SK-N-MC (cell line): ENCODE measurements at regions not wholly inside any gene's neighbourhood (a gene's known extent, or its start where the extent isn't known, plus 50 kb on each side); places are given as distances from the start of the nearest gene placed in this dataset.

Experiments
- DNase-seq: peaks from one replicate; pipeline ENCODE4 v3.0.0-alpha.2; 2011; ENCODE audit warnings: low read depth, low spot score
- H3K27ac ChIP-seq: fragments of 200-600 bp; sonication (generic); 2 replicates; pipeline ENCODE4 v1.5.1; 2016; ENCODE audit warnings: mixed run types
- H3K36me3 ChIP-seq: fragments of 200-600 bp; sonication (generic); 2 replicates; pipeline ENCODE4 v1.6.1; 2017; ENCODE audit warnings: antibody characterized with exemption, low read length, mixed read lengths; ENCODE audit not compliant: insufficient read depth
- H3K4me3 ChIP-seq: fragments of 200-600 bp; sonication (generic); 2 replicates; pipeline ENCODE4 v1.5.1; 2016
- H3K9ac ChIP-seq: fragments of 200-600 bp; sonication (generic); 2 replicates; pipeline ENCODE4 v1.8.0; 2017; ENCODE audit warnings: mixed run types, mixed read lengths; ENCODE audit not compliant: insufficient read length
- H3K9me3 ChIP-seq: fragments of 200-600 bp; sonication (generic); 2 replicates; pipeline ENCODE4 v1.6.1; 2017; ENCODE audit warnings: low read depth, mild to moderate bottlenecking, antibody characterized with exemption, low read length, moderate library complexity, mixed read lengths
- EZH2 ChIP-seq: fragments of 200-600 bp; sonication (generic); IDR thresholded peaks from one replicate; pipeline ENCODE4 v1.6.1; 2017; ENCODE audit warnings: antibody characterized with exemption
- FOXP2 ChIP-seq: optimal IDR thresholded peaks from 2 replicates; pipeline ENCODE3; 2011; ENCODE audit warnings: mild to moderate bottlenecking, moderate library complexity; ENCODE audit not compliant: insufficient read depth; ENCODE audit errors: extremely low read length, control extremely low read depth
- POLR2AphosphoS5 ChIP-seq: IDR thresholded peaks from 2 replicates; pipeline ENCODE4 v1.6.1; 2012; ENCODE audit warnings: mild to moderate bottlenecking, low read depth, low read length, borderline replicate concordance

DNA sequence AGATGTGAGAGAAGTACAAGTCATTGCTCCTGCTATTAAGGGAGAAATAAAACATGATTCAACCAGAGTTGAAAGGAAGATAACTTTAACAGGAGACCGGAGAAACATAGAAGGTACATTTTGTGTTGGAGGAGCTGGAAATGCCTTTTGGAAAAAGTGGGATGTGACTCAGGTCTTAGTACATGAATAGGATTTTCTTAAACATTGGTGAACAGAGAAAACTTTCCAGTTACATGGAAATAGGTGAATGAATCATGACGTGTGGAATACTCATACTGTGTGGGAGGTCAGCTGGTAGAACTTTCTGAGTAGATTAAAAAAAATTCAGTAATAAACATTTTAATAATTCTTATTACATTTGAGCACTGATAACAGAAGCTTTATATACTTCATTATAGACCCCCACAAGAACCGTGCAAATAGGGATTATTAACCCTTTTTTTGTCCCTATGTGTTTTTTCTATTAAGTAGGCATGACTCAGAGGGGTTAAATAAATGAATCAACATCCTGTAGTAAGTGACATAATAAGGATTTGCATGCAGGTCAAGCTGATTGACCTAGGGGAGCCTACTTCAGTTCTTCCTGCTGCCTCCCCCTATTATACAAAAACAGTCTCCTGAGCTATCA lies 710.5 kb downstream of the NOVA1 start:
- H3K4me3 ChIP-seq, result no peak overlapping the region
- no peak overlapping the region for H3K9ac ChIP-seq
- DNase-seq, result no peak
- no peaks in the 10 kb centered on the region for H3K9me3 ChIP-seq
- H3K27ac ChIP-seq, result no peak overlapping the region
- no peaks in the 10 kb centered on the region for H3K36me3 ChIP-seq
- TF ChIP-seq FOXP2 (no peak), EZH2 (no peak)

DNA sequence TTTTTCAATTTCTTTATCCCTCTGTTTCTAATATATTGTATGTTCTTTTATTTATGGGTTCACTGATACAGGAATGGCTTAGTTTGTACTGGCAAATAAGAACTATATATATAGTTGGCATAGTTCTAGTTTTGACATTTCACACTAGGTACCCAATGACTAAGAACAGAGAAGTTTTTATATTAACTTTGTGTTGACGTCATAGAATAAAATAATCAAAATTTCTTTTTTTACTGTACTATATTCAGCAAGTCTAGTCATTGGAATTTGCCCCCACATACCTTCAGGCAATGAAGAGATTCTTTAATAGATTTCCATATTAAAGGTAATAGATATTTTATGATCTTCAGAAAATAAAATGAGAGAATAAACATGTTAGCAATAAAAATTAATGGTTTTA lies 713.2 kb downstream of the NOVA1 start:
- Histone ChIP-seq H3K9ac (no peak overlapping the region), H3K36me3 (no peaks in the 10 kb centered on the region), H3K4me3 (no peak overlapping the region), H3K9me3 (no peaks in the 10 kb centered on the region), H3K27ac (no peak overlapping the region)
- no peak for DNase-seq
- TF ChIP-seq EZH2 (no peak), POLR2AphosphoS5 (no peak), FOXP2 (no peak)

DNA sequence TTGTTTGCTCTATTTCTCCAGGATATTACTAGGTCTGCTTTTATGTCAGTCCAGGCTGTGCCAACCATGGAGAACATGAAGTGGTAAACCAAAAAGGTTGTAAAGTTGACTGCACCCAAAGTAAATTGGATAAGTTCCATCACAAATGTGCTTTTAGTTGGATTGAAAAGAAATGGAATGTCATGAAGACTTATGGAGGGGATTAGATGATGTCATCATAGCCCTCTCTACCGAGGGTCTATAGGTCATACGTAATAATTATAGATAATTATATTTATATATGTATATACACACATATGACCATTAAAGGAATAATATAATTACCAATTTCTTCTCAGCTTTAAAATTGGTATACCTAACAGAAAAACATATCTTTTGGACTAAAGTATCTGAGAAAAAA lies 714.9 kb downstream of the NOVA1 start:
- no peak for TF ChIP-seq FOXP2
- no peak for TF ChIP-seq EZH2
- TF ChIP-seq POLR2AphosphoS5, result no peak
- Histone ChIP-seq H3K9ac (no peak overlapping the region), H3K27ac (no peak overlapping the region), H3K9me3 (no peaks in the 10 kb centered on the region), H3K36me3 (no peaks in the 10 kb centered on the region), H3K4me3 (no peak overlapping the region)
- no peak for DNase-seq

DNA sequence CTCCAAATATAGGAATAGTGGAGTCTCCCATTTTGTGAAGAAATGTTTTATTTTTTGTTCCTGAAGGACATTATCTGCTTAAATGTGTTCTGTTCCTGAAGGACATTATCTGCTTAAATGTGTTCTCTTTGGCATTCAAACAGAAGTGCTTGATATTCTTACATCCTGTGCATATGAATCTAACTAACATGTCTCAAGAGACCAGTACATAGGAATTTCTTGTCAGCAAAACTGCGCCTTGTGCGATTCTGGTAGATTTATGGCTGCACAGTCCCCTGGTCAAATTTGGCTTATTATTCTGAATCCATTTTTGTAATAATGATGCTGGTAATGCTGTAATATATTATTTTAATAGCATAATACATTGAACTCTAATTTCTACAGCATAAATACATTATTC lies 722.4 kb downstream of the NOVA1 start:
- TF ChIP-seq POLR2AphosphoS5, result no peak
- TF ChIP-seq FOXP2, result no peak
- no peak for TF ChIP-seq EZH2
- no peak overlapping the region for H3K4me3 ChIP-seq
- H3K27ac ChIP-seq, result no peak overlapping the region
- H3K9ac ChIP-seq, result no peak overlapping the region
- DNase-seq, result no peak
- no peaks in the 10 kb centered on the region for H3K36me3 ChIP-seq
- no peaks in the 10 kb centered on the region for H3K9me3 ChIP-seq

GRCh38 chr14:25869854-25870253 lies 728.0 kb downstream of the NOVA1 start:
- no peak for TF ChIP-seq FOXP2
- no peak for TF ChIP-seq EZH2
- TF ChIP-seq POLR2AphosphoS5, result no peak
- no peak for DNase-seq
- no peaks in the 10 kb centered on the region for H3K9me3 ChIP-seq

DNA sequence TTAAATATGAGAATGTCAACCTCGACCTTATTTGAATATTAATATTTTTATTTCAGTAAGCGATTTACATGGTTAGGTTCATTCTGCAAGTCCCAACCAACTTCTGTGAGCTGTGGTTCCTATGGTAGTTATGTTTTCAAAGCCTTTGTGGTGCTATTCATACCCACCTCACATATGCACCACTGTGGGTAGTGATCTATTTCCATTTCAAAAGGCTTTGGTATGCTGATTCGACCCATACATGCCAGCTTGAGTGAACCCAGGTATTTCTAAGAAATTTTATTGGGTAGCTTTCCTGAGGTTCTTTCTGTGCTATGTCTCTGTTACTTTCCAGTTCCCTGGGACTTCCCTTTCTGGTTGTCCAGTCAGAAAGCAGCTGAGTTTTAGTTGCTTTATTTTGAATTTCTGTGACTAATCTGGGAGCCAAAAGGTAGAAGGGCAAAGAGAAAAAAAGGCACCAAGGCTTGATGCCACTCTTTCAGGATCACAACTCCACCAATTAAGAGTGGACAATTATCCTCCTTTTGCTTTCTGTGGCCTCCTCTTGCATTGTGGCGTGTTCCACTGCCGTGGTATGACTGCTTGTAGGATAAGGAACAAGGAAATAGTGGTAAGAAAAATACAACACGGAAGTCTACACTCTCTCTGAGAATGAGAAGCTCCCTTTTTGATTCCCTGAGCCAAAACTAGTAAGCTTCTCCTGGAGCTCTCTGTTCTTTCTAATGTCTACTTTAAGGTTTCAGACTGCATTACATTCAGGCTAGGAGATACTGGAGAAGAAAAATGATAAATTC lies 729.1 kb downstream of the NOVA1 start:
- H3K36me3 ChIP-seq, result no peaks in the 10 kb centered on the region
- H3K9me3 ChIP-seq, result no peaks in the 10 kb centered on the region
- no peak for DNase-seq
- H3K9ac ChIP-seq, result no peak overlapping the region
- H3K4me3 ChIP-seq, result no peak overlapping the region
- TF ChIP-seq POLR2AphosphoS5, result no peak
- no peak for TF ChIP-seq FOXP2
- no peak for TF ChIP-seq EZH2
- no peak overlapping the region for H3K27ac ChIP-seq

More at GRCh38 chr14:25869854-25870253, 728.0 kb downstream of the NOVA1 start:
- no peaks in the 10 kb centered on the region for H3K36me3 ChIP-seq
- H3K9ac ChIP-seq, result no peak overlapping the region
- H3K4me3 ChIP-seq, result no peak overlapping the region
- no peak overlapping the region for H3K27ac ChIP-seq

DNA sequence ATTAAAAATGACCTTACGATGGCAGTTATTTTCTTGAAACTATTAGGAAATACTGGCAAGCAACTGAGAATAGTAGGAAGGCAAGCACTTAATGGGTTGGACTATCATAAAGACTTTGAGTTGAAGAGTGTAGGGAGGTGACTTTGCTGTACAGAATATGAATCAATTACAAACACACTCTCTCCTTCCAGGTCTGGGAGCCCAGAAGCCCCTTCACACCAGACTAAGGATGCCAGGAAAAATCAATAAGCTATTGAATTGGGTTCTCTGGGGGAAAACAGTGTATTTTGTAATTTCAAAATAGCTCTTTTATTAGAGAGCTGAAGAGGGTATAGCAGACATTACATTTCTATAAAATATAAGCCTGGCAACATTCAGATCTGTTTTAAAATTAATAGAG lies 736.4 kb downstream of the NOVA1 start:
- no peak overlapping the region for H3K4me3 ChIP-seq
- H3K36me3 ChIP-seq, result no peaks in the 10 kb centered on the region
- no peaks in the 10 kb centered on the region for H3K9me3 ChIP-seq
- no peak overlapping the region for H3K27ac ChIP-seq
- H3K9ac ChIP-seq, result no peak overlapping the region
- no peak for DNase-seq
- no peak for TF ChIP-seq FOXP2
- TF ChIP-seq EZH2, result no peak
- TF ChIP-seq POLR2AphosphoS5, result no peak

GRCh38 chr14:25848601-25849000 lies 749.2 kb downstream of the NOVA1 start:
- Histone ChIP-seq H3K27ac (no peak overlapping the region), H3K9ac (no peak overlapping the region), H3K9me3 (no peaks in the 10 kb centered on the region), H3K36me3 (no peaks in the 10 kb centered on the region), H3K4me3 (no peak overlapping the region)
- TF ChIP-seq POLR2AphosphoS5, result no peak
- no peak for TF ChIP-seq EZH2
- TF ChIP-seq FOXP2, result no peak
- DNase-seq, result no peak
